ENCODE measurements at regions not wholly inside any gene's neighbourhood (a gene's known extent, or its start where the extent isn't known, plus 50 kb on each side); places are given as distances from the start of the nearest gene placed in this dataset.

DNA sequence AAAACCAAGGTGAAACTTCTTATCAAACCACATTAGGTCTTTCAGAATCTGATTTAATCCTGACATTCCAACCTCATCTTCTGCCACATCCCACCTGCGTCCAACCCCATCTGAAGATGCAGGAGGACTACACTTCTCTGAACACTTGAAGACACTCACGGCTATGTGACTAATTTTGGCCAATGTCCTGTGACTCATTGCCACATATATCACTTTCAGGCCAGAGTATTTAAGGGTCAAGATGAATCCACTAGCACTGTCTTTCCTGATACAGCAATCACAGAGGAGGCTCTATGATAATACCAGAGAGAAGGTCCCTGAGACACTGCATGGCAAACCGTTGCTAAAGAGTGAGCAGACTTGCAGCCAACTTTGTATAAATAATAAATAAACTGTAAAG lies 323.4 kb downstream of the NR2F1-AS1 start:
- TF ChIP-seq, protein P1, sequence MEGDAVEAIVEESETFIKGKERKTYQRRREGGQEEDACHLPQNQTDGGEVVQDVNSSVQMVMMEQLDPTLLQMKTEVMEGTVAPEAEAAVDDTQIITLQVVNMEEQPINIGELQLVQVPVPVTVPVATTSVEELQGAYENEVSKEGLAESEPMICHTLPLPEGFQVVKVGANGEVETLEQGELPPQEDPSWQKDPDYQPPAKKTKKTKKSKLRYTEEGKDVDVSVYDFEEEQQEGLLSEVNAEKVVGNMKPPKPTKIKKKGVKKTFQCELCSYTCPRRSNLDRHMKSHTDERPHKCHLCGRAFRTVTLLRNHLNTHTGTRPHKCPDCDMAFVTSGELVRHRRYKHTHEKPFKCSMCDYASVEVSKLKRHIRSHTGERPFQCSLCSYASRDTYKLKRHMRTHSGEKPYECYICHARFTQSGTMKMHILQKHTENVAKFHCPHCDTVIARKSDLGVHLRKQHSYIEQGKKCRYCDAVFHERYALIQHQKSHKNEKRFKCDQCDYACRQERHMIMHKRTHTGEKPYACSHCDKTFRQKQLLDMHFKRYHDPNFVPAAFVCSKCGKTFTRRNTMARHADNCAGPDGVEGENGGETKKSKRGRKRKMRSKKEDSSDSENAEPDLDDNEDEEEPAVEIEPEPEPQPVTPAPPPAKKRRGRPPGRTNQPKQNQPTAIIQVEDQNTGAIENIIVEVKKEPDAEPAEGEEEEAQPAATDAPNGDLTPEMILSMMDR (IDR thresholded peaks at IDR 0.05) = no peak
- Histone ChIP-seq H3K9me3 (no peaks in the 10 kb centered on the region), H3K27me3 (no peaks in the 10 kb centered on the region), H3K36me3 (no peaks in the 10 kb centered on the region), H3K4me3 (no peak overlapping the region), H3K4me1 (no peaks in the 10 kb centered on the region), H3K27ac (no peak overlapping the region)
- ATAC-seq (no peak), DNase-seq (no peak), FAIRE-seq (no peak)
- intact Hi-C loops (cut with DNase I) = no loop called here
- WGBS, 2 donors = 58 to 78% methylated on average over 3 of the region's 3 CpGs

DNA sequence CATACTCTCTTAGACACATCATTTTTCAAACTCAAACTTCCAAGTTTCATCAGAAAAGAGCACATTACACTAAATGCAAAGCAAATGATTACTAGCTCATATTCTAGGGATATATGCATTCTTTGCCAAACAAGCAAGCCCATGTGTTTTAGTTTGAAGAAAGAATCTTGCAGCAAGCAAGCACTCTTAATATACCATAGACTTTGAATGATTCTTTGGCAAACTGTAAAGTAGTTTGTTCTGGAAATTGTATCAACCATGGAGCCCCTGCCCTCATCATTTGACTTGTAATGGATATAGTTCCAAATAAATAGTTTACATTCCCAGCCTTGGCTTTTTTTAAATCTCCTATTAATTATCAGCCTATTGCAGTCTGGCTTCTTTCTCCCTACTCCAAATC lies 325.2 kb downstream of the NR2F1-AS1 start:
- no peaks in the 10 kb centered on the region for H3K36me3 ChIP-seq
- no peak overlapping the region for H3K27ac ChIP-seq
- no peaks in the 10 kb centered on the region for H3K9me3 ChIP-seq
- FAIRE-seq (no peak), ATAC-seq (no peak), DNase-seq (no peak)
- no peaks in the 10 kb centered on the region for H3K4me1 ChIP-seq
- no peaks in the 10 kb centered on the region for H3K27me3 ChIP-seq
- no peak overlapping the region for H3K4me3 ChIP-seq
- intact Hi-C loops (cut with DNase I) = no loop called here
- TF ChIP-seq, protein P1 (IDR thresholded peaks at IDR 0.05) = no peak

DNA sequence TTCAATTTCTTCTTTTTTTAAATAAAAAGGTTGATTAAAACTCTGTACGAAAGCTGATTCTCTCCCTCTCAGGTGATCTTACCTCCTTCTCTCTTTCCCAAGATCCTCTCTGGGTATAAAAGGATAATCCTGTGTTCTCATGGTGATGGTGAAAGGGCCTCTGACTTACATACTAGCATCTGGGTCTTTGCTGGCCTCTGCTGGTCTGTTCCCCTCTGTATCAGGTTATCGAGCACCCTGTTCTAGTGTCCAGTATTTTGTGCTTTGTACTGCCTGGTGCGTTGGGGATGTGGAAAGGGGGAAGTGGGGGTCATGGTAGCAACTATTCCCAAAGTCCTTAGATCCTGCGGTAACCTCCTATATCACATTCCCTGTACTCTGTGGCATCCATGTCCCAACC lies 328.9 kb downstream of the NR2F1-AS1 start:
- peaks cover 0 to 3% (median 0%) of the 10 kb centered on the region in 3 donors for H3K4me1 ChIP-seq
- no peak for ATAC-seq
- TF ChIP-seq, protein P1 (IDR thresholded peaks at IDR 0.05) = no peak
- H3K36me3 ChIP-seq = no peaks in the 10 kb centered on the region
- H3K4me3 ChIP-seq = no peak overlapping the region
- 76 to 90% methylated on average over 4 of the region's 4 CpGs for WGBS, 2 donors
- no peak for FAIRE-seq
- intact Hi-C loops (cut with DNase I) = no loop called here
- no peaks in the 10 kb centered on the region for H3K27me3 ChIP-seq
- H3K9me3 ChIP-seq = no peaks in the 10 kb centered on the region
- DNase-seq = no peak
- no peak overlapping the region for H3K27ac ChIP-seq

DNA sequence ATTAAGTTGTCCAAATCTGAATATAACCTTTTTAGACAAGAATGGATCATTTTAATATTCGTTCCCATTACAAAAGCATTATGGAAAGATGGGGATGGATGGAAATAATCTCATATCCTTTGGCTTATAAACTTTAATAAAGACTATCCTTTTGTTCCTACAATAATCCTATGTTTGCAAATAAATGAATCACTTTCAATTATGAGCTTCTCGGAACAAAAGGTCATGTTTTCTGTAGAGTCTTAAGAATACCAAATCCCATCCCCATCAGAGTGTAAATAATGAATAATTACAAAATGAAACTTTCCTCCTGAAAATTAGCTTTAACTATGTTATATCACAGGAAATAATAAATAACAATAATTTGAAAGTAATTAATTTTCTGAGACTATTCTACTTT lies 329.7 kb downstream of the NR2F1-AS1 start:
- TF ChIP-seq, protein P1 (IDR thresholded peaks at IDR 0.05) = no peak
- peak; percentile 47 for FAIRE-seq
- Histone ChIP-seq H3K4me3 (no peak overlapping the region), H3K27ac (no peak overlapping the region), H3K4me1 (peaks cover 0 to 3% (median 0%) of the 10 kb centered on the region in 3 donors), H3K36me3 (no peaks in the 10 kb centered on the region), H3K9me3 (no peaks in the 10 kb centered on the region), H3K27me3 (no peaks in the 10 kb centered on the region)
- intact Hi-C loops (cut with DNase I) = no loop called here
- ATAC-seq = no peak
- 55 to 66% methylated on average over 2 of the region's 2 CpGs for WGBS, 2 donors
- DNase-seq = no peak

DNA sequence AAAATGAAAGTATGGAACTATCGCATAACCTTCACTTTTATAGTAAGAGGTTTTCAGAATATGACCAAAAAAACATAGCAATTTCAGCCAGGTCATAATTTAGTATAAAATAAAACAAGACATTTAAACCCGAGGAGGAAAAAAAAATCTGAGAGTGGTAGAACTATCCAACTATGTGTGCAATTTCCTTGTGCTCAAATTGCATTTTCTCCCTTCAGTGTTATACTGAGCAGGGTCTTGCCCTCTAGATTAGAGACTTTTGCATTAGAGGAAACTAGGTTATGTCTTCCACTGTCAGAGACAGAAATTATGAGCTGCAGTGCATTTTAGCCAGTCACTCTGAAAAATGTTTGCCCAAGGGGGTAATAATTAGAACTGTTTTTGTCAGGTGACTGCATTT lies 330.6 kb downstream of the NR2F1-AS1 start:
- Histone ChIP-seq H3K4me1 (peaks cover 0 to 3% (median 0%) of the 10 kb centered on the region in 3 donors), H3K36me3 (no peaks in the 10 kb centered on the region), H3K27ac (no peak overlapping the region), H3K9me3 (no peaks in the 10 kb centered on the region), H3K4me3 (no peak overlapping the region), H3K27me3 (no peaks in the 10 kb centered on the region)
- 40 to 51% methylated on average over 2 of the region's 2 CpGs for WGBS, 2 donors
- intact Hi-C loops (cut with DNase I) = no loop called here
- DNase-seq (no peak), FAIRE-seq (no peak), ATAC-seq (no peak)
- TF ChIP-seq, protein P1 (IDR thresholded peaks at IDR 0.05) = no peak
